ENCODE measurements at regions not wholly inside any gene's neighbourhood (a gene's known extent, or its start where the extent isn't known, plus 50 kb on each side); places are given as distances from the start of the nearest gene placed in this dataset.
"Not testable (repeated sequence)": the region's sequence is repeated elsewhere in the genome, so short reads cannot be mapped to it uniquely, and the experiment has no call there.

- no peaks in the 10 kb centered on the region for H3K9me3 ChIP-seq (ENCODE audit: low read length)
- H3F3A ChIP-seq (ENCODE audit: insufficient read depth, low read length, poor library complexity, severe bottlenecking), result no peaks in the 10 kb centered on the region
- TF ChIP-seq MXI1 (conservative IDR thresholded peaks at IDR 0.05; ENCODE audit: poor library complexity, severe bottlenecking) (no peak), EP300 (conservative IDR thresholded peaks at IDR 0.05; ENCODE audit: poor library complexity, severe bottlenecking) (no peak), TAF1 (IDR thresholded peaks at IDR 0.05; ENCODE audit: low read depth) (no peak), REST (IDR thresholded peaks at IDR 0.05; ENCODE audit: borderline replicate concordance) (no peak), CTCF (IDR thresholded peaks at IDR 0.05; ENCODE audit: poor library complexity, severe bottlenecking) (no peak), RAD21 (conservative IDR thresholded peaks at IDR 0.05) (no peak), SMC3 (conservative IDR thresholded peaks at IDR 0.05; ENCODE audit: poor library complexity) (no peak), EZH2 (IDR thresholded peaks at IDR 0.05; ENCODE audit: borderline replicate concordance, insufficient read depth, low read length, poor library complexity, severe bottlenecking) (no peak), POLR2AphosphoS5 (IDR thresholded peaks at IDR 0.05) (no peak)
- H4K20me1 ChIP-seq (ENCODE audit: insufficient read depth), result no peaks in the 10 kb centered on the region
- H3K27ac ChIP-seq (ENCODE audit: low read length), result no peak overlapping the region
- no peaks in the 10 kb centered on the region for H3K79me2 ChIP-seq (replicated peaks; ENCODE audit: insufficient read depth, low read length)
- H3K27me3 ChIP-seq (ENCODE audit: insufficient read depth, low read depth, low read length), result no peaks in the 10 kb centered on the region
- no peaks in the 10 kb centered on the region for H3K9me2 ChIP-seq (ENCODE audit: insufficient read depth, low read length)
- H2AFZ ChIP-seq (ENCODE audit: low read depth, low read length), result no peak overlapping the region
- H3K36me3 ChIP-seq (ENCODE audit: insufficient read depth, low read length), result no peaks in the 10 kb centered on the region
- H3K4me3 ChIP-seq (ENCODE audit: low read length), result no peak overlapping the region
- H3K4me2 ChIP-seq (ENCODE audit: low read length), result no peak overlapping the region
- H3K9ac ChIP-seq (ENCODE audit: low read length), result no peak overlapping the region
Measured at GRCh38 chr13:58379221-58379620, 747.7 kb downstream of the PCDH17 start.

- H3K4me3 ChIP-seq (ENCODE audit: low read length); H3K27me3 ChIP-seq (ENCODE audit: insufficient read depth, low read depth, low read length); H3K36me3 ChIP-seq (ENCODE audit: insufficient read depth, low read length); H3K79me2 ChIP-seq (replicated peaks; ENCODE audit: insufficient read depth, low read length); H3K27ac ChIP-seq (ENCODE audit: low read length); H3F3A ChIP-seq (ENCODE audit: insufficient read depth, low read length, poor library complexity, severe bottlenecking); H4K20me1 ChIP-seq (ENCODE audit: insufficient read depth); H3K9me2 ChIP-seq (ENCODE audit: insufficient read depth, low read length); H3K9ac ChIP-seq (ENCODE audit: low read length); H3K9me3 ChIP-seq (ENCODE audit: low read length); H3K4me2 ChIP-seq (ENCODE audit: low read length); H2AFZ ChIP-seq (ENCODE audit: low read depth, low read length): not testable (repeated sequence)
Measured at GRCh38 chr13:58385336-58385735, 753.8 kb downstream of the PCDH17 start.
